ENCODE measurements at regions not wholly inside any gene's neighbourhood (a gene's known extent, or its start where the extent isn't known, plus 50 kb on each side); places are given as distances from the start of the nearest gene placed in this dataset.

DNA sequence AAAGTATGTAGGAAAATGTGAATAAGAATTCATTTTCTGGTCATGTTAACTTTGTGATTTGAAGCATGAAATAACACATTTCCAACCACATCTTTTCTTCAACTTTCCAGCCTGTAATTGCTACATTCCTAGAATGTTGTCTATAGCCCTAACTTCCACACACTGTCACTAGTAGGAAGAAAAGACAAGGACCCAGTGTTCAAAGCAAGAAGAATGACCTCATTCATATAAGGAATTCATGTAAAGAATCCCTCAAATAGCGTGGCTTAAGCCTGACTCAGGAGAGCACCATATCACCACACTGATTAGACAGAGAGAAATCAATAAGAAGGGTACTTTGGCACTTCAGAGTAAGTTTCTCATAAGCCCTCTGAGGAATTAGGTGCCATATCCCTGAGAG, 318.7 kb upstream of the CHRM2 start:
- H3K4me1 Mint-ChIP-seq (ENCODE audit: low read depth, unreplicated experiment) = no peaks in the 10 kb centered on the region
- no peak for DNase-seq
- TF ChIP-seq, protein P1, sequence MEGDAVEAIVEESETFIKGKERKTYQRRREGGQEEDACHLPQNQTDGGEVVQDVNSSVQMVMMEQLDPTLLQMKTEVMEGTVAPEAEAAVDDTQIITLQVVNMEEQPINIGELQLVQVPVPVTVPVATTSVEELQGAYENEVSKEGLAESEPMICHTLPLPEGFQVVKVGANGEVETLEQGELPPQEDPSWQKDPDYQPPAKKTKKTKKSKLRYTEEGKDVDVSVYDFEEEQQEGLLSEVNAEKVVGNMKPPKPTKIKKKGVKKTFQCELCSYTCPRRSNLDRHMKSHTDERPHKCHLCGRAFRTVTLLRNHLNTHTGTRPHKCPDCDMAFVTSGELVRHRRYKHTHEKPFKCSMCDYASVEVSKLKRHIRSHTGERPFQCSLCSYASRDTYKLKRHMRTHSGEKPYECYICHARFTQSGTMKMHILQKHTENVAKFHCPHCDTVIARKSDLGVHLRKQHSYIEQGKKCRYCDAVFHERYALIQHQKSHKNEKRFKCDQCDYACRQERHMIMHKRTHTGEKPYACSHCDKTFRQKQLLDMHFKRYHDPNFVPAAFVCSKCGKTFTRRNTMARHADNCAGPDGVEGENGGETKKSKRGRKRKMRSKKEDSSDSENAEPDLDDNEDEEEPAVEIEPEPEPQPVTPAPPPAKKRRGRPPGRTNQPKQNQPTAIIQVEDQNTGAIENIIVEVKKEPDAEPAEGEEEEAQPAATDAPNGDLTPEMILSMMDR (IDR thresholded peaks at IDR 0.05; ENCODE audit: unreplicated experiment) = no peak
- no peak overlapping the region for H3K27ac Mint-ChIP-seq (ENCODE audit: unreplicated experiment)
- no peaks in the 10 kb centered on the region for H3K27me3 Mint-ChIP-seq (ENCODE audit: unreplicated experiment)
- no peak overlapping the region for H3K4me3 Mint-ChIP-seq (ENCODE audit: low read depth, unreplicated experiment)
- H3K9me3 Mint-ChIP-seq (ENCODE audit: low read depth, unreplicated experiment) = peaks cover 16% of the 10 kb centered on the region
- CTCF ChIA-PET = no interaction called here
- BruUV-seq (replicated peaks) = no TSS peak
- intact Hi-C loops (cut with micrococcal nuclease; ENCODE audit: unreplicated experiment) = no loop called here
- no peaks in the 10 kb centered on the region for H3K36me3 Mint-ChIP-seq (ENCODE audit: insufficient read depth, unreplicated experiment)

DNA sequence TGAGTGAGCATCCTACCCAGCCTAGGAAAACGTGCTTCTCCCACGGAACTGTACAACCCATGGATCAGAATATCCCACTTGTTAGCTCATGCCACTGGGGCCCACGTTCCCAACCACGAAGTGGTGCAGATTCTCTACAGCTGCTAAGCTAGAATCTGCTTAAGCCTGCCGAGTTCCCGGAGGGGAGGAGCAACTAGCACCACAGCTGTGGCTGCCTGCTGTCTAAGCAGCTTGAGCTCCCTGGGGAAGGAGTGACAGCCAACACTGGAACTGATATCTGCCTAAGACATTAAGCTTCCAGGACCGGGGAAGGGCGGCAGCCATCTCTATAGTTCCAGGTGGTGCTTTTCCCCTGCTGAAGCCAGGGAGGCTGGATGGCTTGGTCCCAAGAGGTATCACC, 334.7 kb upstream of the CHRM2 start:
- intact Hi-C loops (cut with micrococcal nuclease; ENCODE audit: unreplicated experiment) = no loop called here
- no TSS peak for BruUV-seq (replicated peaks)

DNA sequence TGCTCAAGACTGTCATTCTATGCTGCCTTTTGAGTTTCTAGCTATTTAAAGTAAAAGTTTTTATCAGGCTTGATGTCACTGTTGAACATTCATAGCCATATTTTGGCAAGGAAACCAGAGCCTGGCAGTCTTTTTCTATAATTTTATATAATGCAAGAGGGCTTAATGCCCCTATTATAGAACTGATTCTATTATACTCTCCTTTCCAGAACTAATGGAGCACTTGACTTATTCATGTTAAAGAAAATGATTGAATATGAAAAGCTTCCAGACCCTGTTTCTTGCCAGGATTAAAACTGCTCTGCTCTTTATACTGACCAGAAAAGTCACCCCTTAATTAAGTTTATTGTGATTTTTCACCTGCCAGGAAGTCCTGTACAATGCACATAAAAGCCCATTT, 337.6 kb upstream of the CHRM2 start:
- Mint-ChIP-seq H3K9me3 (ENCODE audit: low read depth, unreplicated experiment) (peaks cover 28% of the 10 kb centered on the region), H3K4me1 (ENCODE audit: low read depth, unreplicated experiment) (no peaks in the 10 kb centered on the region), H3K36me3 (ENCODE audit: insufficient read depth, unreplicated experiment) (no peaks in the 10 kb centered on the region), H3K4me3 (ENCODE audit: low read depth, unreplicated experiment) (no peak overlapping the region), H3K27me3 (ENCODE audit: unreplicated experiment) (no peaks in the 10 kb centered on the region), H3K27ac (ENCODE audit: unreplicated experiment) (no peak overlapping the region)
- no TSS peak for BruUV-seq (replicated peaks)
- CTCF ChIA-PET = no interaction called here
- intact Hi-C loops (cut with micrococcal nuclease; ENCODE audit: unreplicated experiment) = no loop called here
- no peak for DNase-seq
- TF ChIP-seq, protein P1 (IDR thresholded peaks at IDR 0.05; ENCODE audit: unreplicated experiment) = no peak

More for the DNA sequence above, 334.7 kb upstream of the CHRM2 start:
- peaks cover 31% of the 10 kb centered on the region for H3K9me3 Mint-ChIP-seq (ENCODE audit: low read depth, unreplicated experiment)
- no peaks in the 10 kb centered on the region for H3K27me3 Mint-ChIP-seq (ENCODE audit: unreplicated experiment)
- CTCF ChIA-PET = no interaction called here
- H3K4me1 Mint-ChIP-seq (ENCODE audit: low read depth, unreplicated experiment) = no peaks in the 10 kb centered on the region
- no peaks in the 10 kb centered on the region for H3K36me3 Mint-ChIP-seq (ENCODE audit: insufficient read depth, unreplicated experiment)
- TF ChIP-seq, protein P1 (IDR thresholded peaks at IDR 0.05; ENCODE audit: unreplicated experiment) = no peak
- H3K27ac Mint-ChIP-seq (ENCODE audit: unreplicated experiment) = no peak overlapping the region
- H3K4me3 Mint-ChIP-seq (ENCODE audit: low read depth, unreplicated experiment) = no peak overlapping the region
- no peak for DNase-seq

DNA sequence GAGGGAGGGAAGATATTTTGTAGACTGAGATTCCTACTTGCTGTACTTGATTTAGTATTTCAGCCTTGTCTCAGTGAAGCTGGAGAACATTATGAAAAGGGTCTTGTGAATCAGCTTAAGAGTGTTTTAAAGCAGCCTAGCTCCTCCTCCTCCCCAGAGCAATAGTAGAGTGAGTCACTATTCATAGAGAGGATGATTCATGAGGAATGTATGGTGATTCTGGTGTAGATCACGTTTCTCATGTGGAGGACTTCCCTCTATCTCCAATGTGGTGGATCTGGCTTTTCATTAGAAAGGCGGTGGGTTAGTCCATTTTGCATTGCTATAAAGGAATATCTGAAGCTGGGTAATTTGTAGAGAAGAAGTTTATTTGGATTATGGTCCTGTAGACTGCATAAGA, 340.1 kb upstream of the CHRM2 start:
- H3K9me3 Mint-ChIP-seq (ENCODE audit: low read depth, unreplicated experiment) = peaks cover 27% of the 10 kb centered on the region
- BruUV-seq (replicated peaks) = no TSS peak
- H3K4me1 Mint-ChIP-seq (ENCODE audit: low read depth, unreplicated experiment) = no peaks in the 10 kb centered on the region
- H3K27ac Mint-ChIP-seq (ENCODE audit: unreplicated experiment) = no peak overlapping the region
- CTCF ChIA-PET = no interaction called here
- H3K36me3 Mint-ChIP-seq (ENCODE audit: insufficient read depth, unreplicated experiment) = no peaks in the 10 kb centered on the region
- no peaks in the 10 kb centered on the region for H3K27me3 Mint-ChIP-seq (ENCODE audit: unreplicated experiment)
- TF ChIP-seq, protein P1 (IDR thresholded peaks at IDR 0.05; ENCODE audit: unreplicated experiment) = no peak
- DNase-seq = no peak
- intact Hi-C loops (cut with micrococcal nuclease; ENCODE audit: unreplicated experiment) = no loop called here
- H3K4me3 Mint-ChIP-seq (ENCODE audit: low read depth, unreplicated experiment) = no peak overlapping the region

DNA sequence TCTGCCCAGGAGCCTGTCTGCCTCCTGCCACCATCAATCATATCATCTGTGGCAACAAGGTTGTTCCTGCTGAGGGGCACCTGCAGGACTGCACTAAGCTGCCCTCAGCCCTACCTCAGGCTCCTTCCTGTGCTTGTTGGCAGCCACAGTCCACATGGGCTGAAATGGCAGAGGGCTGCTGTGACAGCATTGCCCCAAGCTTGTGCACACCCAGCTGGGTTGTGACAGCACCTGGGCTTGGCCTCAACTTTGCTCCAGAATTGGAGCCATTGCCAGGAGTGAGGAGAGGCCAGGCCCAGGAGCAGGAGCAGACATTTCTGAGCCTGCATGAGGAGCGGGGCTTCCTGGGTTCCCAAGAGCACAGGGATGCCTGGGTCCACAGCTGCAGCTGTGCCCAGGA, 340.9 kb upstream of the CHRM2 start:
- CTCF ChIA-PET = no interaction called here
- H3K36me3 Mint-ChIP-seq (ENCODE audit: insufficient read depth, unreplicated experiment) = no peaks in the 10 kb centered on the region
- BruUV-seq (replicated peaks) = no TSS peak
- H3K4me3 Mint-ChIP-seq (ENCODE audit: low read depth, unreplicated experiment) = no peak overlapping the region
- intact Hi-C loops (cut with micrococcal nuclease; ENCODE audit: unreplicated experiment) = no loop called here
- DNase-seq = no peak
- TF ChIP-seq, protein P1 (IDR thresholded peaks at IDR 0.05; ENCODE audit: unreplicated experiment) = no peak
- H3K4me1 Mint-ChIP-seq (ENCODE audit: low read depth, unreplicated experiment) = no peaks in the 10 kb centered on the region
- H3K27me3 Mint-ChIP-seq (ENCODE audit: unreplicated experiment) = no peaks in the 10 kb centered on the region
- H3K27ac Mint-ChIP-seq (ENCODE audit: unreplicated experiment) = no peak overlapping the region
- peaks cover 22% of the 10 kb centered on the region for H3K9me3 Mint-ChIP-seq (ENCODE audit: low read depth, unreplicated experiment)
